GM12878 (cell line): ENCODE measurements at regions not wholly inside any gene's neighbourhood (a gene's known extent, or its start where the extent isn't known, plus 50 kb on each side); places are given as distances from the start of the nearest gene placed in this dataset.

Experiments
- ATF3 ChIP-seq: IDR thresholded peaks from 2 replicates; pipeline ENCODE4 v1.6.1; 2011; ENCODE audit warnings: low read depth, mild to moderate bottlenecking, low read length, moderate library complexity, borderline replicate concordance; ENCODE audit errors: extremely low read depth
- CTCF ChIP-seq, 3 experiments: IDR thresholded peaks in 2 of 3; conservative IDR thresholded peaks in 1 of 3; 2 replicates each; pipeline ENCODE4 v1.5.1; 2011; ENCODE audit warnings: low read depth in 3 of 3, low read length in 3 of 3, mild to moderate bottlenecking in 3 of 3, control low read depth in 2 of 3, moderate library complexity in 2 of 3, inconsistent platforms in 1 of 3, mixed read lengths in 1 of 3; ENCODE audit not compliant: control insufficient read depth in 2 of 3, insufficient read depth in 1 of 3; ENCODE audit errors: extremely low read depth in 1 of 3
- RB1 ChIP-seq: fragments of 450-650 bp; formaldehyde crosslinking; IDR thresholded peaks from 2 replicates; pipeline ENCODE4 v1.6.1; 2017; ENCODE audit warnings: mild to moderate bottlenecking, borderline replicate concordance
- REST ChIP-seq: IDR thresholded peaks from 2 replicates; pipeline ENCODE4 v1.6.1; 2012; ENCODE audit warnings: mild to moderate bottlenecking, low read depth, low read length
- SP1 ChIP-seq: IDR thresholded peaks from one replicate; pipeline ENCODE4 v1.6.1; 2011; ENCODE audit warnings: low read depth, low read length
- SREBF1 ChIP-seq: IDR thresholded peaks from 2 replicates; pipeline ENCODE4 v1.6.1; 2012; ENCODE audit warnings: mild to moderate bottlenecking, low read length
- TCF3 ChIP-seq: IDR thresholded peaks from 2 replicates; pipeline ENCODE4 v1.6.1; 2012; ENCODE audit warnings: low read depth, mild to moderate bottlenecking, low read length, borderline replicate concordance; ENCODE audit not compliant: insufficient read depth
- ZBED1 ChIP-seq: IDR thresholded peaks from 2 replicates; pipeline ENCODE4 v1.6.1; 2016; ENCODE audit warnings: borderline replicate concordance

- TF ChIP-seq REST (no peak), ZBED1 (no peak), TCF3 (no peak), ATF3 (no peak), SREBF1 (no peak), SP1 (no peak), CTCF (IDR thresholded peaks at IDR 0.05 in 2 of 3, conservative IDR thresholded peaks at IDR 0.05 in 1 of 3; ENCODE audit: control insufficient read depth in 2 of 3, extremely low read depth in 1 of 3, insufficient read depth in 1 of 3, low read depth in 3 of 3, low read length in 3 of 3) (no peak), RB1 (no peak)
Observed at GRCh38 chr4:116099596-116099995, 985.8 kb downstream of the TRAM1L1 start.
